GM23338 (cell line): ENCODE measurements at regions not wholly inside any gene's neighbourhood (a gene's known extent, or its start where the extent isn't known, plus 50 kb on each side); places are given as distances from the start of the nearest gene placed in this dataset.

Source experiments
- EZH2phosphoT487 ChIP-seq: fragments of 200-600 bp; sonication (generic); IDR thresholded peaks from one replicate; pipeline ENCODE4 v1.8.1; 2018; ENCODE audit warnings: antibody characterized with exemption; ENCODE audit not compliant: unreplicated experiment
- NANOG ChIP-seq: IDR thresholded peaks from 2 replicates; pipeline ENCODE4 v1.6.1; 2016; ENCODE audit warnings: antibody characterized with exemption, borderline replicate concordance
- POLR2AphosphoS5 ChIP-seq: IDR thresholded peaks from 2 replicates; pipeline ENCODE4 v1.6.1; 2016; ENCODE audit warnings: antibody characterized with exemption, low read depth
- TF ChIP-seq, protein P1 (sequence below), 2 experiments: fragments of 200-600 bp in 1 of 2; sonication (generic) in 1 of 2; conservative IDR thresholded peaks; 2 replicates each; pipeline versions ENCODE4 v1.5.1 to v1.6.1; 2016 to 2017; ENCODE audit warnings: antibody characterized with exemption in 2 of 2, low read depth in 2 of 2, mild to moderate bottlenecking in 2 of 2, moderate library complexity in 1 of 2

- TF ChIP-seq, protein P1, sequence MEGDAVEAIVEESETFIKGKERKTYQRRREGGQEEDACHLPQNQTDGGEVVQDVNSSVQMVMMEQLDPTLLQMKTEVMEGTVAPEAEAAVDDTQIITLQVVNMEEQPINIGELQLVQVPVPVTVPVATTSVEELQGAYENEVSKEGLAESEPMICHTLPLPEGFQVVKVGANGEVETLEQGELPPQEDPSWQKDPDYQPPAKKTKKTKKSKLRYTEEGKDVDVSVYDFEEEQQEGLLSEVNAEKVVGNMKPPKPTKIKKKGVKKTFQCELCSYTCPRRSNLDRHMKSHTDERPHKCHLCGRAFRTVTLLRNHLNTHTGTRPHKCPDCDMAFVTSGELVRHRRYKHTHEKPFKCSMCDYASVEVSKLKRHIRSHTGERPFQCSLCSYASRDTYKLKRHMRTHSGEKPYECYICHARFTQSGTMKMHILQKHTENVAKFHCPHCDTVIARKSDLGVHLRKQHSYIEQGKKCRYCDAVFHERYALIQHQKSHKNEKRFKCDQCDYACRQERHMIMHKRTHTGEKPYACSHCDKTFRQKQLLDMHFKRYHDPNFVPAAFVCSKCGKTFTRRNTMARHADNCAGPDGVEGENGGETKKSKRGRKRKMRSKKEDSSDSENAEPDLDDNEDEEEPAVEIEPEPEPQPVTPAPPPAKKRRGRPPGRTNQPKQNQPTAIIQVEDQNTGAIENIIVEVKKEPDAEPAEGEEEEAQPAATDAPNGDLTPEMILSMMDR (conservative IDR thresholded peaks at IDR 0.05; ENCODE audit: low read depth in 2 of 2), result no peak
- TF ChIP-seq EZH2phosphoT487, result no peak
- no peak for TF ChIP-seq POLR2AphosphoS5
- no peak for TF ChIP-seq NANOG
These were observed 609.8 kb downstream of the LMO7 start for GRCh38 chr13:76245920-76246319.
